ENCODE measurements at regions not wholly inside any gene's neighbourhood (a gene's known extent, or its start where the extent isn't known, plus 50 kb on each side); places are given as distances from the start of the nearest gene placed in this dataset.
"Not testable (repeated sequence)": the region's sequence is repeated elsewhere in the genome, so short reads cannot be mapped to it uniquely, and the experiment has no call there.

DNA sequence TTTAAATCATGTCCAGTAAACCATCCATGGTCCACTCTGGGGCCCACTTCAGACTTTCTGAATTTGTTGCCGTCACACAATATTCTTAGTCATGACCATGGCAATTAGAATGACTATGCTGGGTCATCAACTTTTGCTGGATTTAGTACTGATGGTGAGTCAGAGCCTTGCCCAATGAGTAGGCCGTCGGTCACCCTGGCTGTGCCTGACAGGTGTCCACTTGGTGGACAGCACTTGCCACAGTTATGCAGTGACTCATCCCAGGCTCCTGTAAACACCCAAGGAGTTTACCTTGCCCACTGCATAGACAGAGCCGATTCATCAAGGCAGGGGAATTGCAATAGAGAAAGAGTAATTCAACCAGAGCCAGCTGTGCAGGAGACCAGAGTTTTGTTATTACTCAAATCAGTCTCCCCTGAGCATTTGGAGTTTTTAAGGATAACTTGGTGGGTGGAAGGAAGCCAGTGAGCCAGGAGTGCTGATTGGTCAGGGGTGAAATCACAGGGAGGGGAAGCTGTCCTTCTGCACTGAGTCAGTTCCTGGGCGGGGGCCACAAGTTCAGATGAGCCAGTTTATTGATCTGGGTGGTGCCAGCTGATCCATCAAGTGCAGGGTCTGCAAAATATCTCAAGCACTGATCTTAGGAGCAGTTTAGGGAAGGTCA, 333.8 kb downstream of the PTPRU start:
- DNase-seq, result no peak

DNA sequence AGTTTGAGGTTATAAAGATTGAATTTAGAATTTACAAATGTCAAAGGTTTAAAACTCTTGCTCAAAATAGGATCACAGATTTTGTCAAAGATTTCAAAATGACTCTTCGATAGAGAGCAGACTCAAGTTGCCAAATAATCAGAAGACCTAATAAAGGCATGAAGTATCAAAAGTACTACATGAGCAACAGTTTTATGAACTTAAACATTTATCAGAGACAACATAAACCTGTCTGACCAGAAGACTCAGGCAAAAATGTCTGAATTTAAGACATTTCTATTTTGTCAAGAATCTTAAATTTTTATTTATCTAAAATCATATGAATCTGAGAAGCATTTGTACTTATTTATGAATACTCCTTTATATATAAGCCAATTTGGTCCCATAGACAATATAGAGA, 330.9 kb downstream of the PTPRU start:
- DNase-seq, result no peak

DNA sequence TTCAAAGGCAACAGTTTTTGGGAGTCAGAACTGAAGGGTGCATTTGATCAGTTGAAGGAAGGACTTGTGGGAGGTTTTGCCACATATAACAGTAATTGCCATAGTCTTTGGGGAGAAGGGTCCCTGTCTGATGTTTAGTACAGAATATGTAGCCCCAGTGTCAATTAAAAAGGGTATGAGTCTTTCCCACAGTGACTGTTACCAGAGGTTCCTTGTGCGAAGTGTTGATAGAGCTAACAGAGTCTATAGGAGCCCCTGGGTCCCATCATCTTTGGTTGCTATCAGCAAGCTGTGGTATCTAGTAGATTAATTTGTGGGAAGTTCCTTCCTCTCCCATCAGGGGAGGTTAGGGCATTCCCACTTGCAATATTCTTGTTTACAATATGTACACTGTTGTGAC, 329.2 kb downstream of the PTPRU start:
- DNase-seq, result no peak

DNA sequence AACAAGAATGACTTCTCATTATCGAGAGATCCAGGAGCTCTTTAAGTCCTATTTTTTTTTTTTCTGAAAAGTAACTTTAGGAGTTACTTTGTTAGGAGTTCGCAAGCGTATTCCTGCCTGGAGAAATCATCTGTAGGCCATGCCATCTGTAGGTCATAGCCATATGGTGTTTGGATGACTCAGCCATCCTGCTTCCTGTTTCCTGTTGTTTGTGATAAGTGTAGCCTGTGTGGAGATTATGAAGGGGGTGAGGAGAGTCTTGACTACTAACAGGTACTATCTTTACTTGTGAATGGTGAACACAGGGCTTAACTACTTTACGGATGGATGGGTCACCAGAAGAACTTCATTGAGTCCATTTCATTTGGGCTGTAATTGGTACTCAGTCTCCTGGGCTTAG, 327.2 kb downstream of the PTPRU start:
- DNase-seq, result no peak

DNA sequence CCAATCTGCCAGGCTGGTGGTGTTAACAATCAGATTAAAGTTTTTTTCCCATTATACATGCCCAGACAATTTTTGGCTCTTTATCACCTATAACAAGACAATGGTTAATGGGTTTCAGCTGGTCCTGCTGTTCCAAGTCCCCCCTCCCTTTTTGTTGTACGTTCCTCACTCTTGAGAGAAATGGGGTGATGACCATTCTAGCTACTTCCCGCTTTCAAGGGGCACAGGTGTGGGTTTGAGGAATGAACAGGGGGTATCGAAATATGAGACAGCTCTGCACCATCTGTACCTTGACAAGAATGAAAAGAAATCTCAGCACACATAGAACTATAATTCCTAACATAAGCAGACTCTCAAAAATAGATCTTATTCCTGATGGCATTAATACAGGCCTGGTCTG, 326.8 kb downstream of the PTPRU start:
- no peak for DNase-seq

DNA sequence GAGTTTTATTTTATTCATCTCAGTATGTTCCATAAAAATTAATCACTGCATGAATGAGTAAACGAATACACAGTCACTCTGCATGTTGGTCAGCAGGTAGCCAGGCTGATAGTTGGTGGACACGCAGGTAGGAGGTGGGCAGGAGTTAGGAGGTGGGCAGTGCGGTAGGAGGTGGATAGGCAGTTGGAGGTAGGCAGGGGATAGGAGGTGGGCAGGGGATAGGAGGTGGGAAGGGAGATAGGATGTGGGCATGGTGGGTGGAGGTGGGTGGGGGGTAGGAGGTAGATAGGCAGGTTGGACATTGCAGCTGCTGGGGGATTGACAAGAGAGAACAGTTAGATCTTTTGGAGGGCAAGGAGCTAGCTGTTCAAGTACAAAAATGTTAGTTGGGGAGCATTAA, 322.7 kb downstream of the PTPRU start:
- no peak for DNase-seq

DNA sequence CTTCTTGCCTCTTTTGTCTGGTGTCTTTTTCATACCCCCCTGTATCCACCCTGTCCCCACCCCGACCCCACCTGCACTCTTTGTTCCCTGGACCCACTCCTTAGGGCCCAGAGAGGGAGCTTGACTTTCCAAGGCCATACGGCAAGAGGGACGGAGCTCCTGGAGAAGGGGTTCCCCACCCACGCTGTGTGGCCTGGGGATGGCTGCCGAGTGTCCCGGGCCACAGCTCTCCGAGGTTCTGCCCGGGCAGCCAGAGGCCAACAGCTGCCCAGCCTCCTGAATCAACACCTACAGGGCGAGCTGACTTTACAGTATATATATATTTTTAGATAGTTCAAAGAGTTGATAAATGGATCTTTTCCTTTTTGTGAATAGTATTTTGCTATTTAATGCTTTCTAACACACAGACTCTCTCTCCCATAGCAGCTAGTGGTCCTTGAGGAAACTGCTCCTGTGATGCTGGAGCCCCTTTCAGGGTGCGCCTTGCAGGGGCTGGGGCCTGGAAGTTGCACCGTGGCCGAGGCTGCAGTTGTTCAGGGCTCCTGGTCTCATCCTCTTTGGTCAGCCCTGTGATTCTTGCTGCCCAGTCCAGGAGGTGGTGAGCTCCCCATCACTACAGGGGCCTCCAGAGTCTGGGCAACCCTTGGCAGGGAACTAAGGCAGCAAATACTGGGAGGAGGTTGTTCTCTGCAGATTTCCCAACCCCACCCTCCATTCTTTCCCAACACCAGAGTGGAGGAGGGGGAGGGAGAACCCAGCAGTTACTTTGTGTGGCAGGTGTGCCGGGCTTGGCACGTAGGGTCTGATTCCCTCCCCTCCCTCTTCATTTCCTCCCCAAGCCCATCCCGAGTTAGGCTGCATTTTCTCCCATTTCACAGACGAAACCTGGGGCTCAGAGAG, 321.6 kb downstream of the PTPRU start:
- no peak for DNase-seq

DNA sequence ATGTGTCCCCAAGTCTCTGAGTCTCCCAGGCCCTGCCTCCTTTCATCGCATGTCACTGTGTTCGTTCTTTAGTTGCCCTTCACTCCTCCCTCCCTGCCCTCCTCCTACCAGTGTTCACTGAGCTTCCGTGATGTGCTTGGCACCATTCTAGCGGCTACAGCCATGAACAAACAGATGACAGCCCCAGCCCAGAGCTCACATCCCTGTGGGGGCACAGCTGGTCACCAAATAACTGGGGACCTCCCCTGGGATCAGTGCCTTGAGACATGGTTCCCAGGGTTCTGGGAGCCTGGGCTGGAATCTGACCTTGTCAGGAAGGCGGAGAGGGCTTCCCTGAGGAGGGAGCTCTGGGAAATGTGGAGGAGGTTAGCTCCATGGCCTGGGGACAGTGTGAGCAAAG, 320.7 kb downstream of the PTPRU start:
- no peak for DNase-seq

DNA sequence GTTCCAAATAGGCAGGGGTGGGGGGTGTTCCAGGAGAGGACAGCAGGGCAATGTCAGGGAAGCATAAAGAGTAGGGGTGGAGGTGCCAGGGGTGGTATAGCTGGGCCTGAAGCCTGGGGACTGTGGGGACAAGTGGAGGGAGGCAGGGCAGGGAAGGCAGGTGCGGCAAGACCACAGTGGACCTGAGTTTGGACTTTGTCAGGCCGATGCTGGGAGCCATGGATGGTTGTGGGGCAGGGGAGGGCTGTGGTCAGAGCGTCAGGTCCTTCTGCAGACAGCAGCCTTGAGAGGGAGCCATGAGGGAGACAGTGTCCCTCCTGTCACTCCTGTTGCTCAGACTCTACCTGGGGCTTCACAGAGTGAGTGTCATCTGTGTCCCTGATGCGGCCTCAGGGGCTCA, 320.3 kb downstream of the PTPRU start:
- DNase-seq, result no peak

DNA sequence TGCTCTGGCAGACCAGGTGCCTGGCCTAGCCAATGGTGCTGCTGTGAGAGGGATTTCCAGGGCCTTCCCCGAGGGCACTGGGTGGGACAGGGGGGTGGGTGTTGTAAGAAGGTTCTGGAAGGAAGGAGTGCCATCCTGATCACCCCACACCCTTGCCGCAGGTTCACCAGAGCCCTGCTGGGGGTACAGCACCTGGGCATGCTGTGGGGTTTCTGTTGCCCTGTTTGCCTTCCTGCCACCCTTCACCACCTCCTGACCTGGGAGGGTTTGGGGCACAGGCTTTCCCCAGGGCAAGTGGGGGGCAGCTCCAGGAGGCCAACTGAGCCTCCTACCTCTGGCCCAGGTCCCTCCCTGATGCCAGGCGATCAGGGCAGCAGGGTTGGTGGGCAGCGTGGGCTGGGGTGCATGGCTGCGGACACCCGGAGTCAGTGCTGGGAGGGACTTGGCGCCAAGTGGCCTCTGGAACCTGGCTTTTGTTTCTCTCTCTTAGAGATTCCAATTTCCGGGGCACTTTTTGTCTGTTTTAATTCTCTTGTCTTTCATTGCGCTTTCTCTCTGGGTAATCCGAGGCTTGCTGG, 318.8 kb downstream of the PTPRU start:
- no peak for DNase-seq

DNA sequence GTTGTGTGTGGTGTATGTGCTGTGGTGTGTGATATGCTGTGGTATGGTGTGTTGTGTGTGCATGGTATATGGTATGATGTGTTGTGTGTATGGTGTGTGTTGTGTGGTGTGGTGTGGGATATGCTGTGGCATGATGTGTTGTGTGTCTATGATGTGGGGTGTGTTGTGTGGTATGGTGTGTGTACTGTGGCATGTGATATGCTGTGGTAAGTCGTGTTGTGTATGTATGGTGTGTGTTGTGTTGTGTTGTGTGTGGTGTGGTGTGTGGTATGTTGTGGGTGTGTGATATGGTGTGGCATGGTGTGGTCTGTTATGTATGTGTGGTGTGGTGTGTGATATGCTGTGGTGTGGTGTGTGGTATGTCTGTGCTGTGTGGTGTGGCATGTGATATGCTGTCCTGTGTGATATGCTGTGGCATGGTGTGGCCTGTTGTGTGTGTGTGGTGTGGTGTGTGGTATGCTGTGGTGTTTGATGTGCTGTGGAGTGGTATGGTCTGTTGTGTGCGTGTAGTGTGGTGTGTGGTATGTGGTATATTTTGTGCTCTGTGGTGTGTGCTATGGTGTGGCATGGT, 318.0 kb downstream of the PTPRU start:
- DNase-seq, result no peak

DNA sequence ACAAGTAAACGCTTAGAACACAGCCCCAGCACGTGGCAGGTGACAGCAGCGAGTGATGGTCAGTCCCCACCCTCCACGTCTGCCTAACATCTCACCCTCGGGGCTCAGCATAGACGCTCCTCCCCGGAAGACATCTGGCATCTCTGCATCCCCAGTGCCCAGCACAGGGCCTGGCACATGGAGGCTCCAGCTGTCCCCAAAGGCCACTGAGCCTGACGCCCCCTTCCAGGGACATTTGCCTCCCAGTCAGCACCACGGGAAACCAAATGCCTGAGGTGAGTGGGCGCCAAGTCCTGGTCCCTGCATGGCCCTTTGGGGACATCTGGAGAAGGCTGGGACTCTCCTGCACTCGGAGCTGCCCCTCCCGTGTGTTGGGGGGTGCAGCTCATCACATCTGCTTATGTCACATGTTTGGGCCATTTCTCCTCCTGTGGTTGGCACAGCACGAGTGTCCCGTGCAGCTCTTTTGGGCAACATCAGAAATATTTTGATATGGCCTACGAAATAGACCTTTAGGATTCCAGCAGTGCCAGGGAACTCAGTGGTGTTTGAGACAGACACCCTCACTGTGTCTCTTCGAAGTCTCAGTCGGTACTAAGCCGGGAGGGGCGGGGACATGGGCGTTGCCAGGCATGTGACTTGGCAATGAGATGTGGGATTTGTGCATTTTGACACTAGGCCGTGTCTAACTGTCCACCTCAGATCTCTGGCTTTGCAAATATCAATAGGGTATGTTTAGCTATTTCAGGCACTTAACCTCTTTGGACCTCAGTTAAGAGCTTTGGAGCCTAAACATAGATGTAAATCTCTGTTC, 315.0 kb downstream of the PTPRU start:
- DNase-seq, result no peak

DNA sequence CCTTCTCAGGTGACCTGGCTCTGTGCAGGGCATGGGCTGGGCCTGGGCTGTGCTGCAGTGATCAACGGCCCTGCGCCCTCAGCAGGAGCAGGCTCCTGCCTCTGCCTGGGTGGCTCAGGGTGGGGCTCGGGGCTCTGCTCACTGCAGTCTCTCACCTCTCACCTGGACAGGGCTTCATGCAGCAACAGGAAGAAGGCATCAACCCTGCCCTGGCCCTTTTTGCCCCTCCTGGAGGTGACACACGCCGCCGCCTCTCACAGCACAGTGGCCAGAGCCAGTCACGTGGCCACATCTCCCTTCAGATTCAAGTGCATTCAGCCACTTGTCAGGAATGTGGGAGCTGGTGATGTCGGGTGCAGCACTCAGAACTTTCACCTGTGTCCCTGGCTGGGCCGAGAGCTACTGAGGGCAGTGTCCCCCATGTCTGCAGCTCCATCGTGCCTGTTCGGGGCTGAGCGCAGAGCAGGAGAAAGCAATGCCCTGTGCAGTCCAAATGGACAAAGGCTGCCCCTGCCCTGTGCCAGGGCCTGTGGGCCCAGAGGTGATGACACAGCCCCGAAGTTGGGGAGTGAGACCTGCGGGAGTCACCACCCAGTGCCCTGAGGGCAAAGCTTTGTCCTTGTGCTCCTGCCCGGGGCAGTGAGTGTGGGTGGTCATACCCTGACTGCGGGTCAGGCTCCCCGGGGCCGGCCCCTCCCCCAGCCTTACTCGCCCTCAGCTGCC, 314.0 kb downstream of the PTPRU start:
- peak in 1 of 2 donors; percentile 12 for DNase-seq

DNA sequence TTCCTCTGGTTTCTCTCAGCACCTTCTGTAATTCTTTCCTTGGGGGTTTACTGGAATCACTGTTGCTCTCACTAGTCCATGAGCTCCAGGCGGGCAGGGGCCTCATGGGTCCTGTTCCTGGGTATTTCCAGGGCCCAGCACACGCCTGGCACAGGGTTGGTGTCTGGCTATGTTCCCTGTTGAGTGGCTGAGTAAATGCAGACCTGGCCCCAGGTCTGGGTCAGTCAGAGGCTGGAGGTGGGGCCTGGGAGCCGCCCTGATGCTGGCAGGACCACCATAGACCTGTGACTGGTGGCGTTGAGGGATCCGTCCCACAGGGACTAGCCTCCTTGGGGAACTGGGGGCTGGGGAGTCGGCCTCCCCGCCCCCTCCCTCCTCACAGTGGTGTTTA, 313.4 kb downstream of the PTPRU start:
- DNase-seq, result not testable (repeated sequence)

DNA sequence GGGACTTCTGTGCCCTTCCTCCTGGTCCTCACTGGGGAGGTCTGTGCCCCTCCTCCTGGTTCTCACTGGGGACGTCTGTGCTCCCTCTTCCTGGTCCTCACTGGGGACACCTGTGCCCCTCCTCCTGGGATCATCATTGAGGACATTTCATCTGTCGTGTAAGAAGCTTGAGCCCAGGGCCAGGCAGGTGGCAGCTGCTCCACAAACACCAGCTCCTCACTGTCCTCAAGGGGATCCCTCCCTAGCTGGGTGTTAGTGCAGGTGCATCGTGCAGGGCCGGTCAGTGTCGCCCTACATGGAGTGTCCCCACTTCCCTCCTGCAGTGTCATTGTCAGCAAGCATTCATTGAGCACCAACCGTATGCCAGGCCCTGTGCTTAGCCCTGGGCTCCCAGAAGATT, 312.7 kb downstream of the PTPRU start:
- DNase-seq, result no peak

DNA sequence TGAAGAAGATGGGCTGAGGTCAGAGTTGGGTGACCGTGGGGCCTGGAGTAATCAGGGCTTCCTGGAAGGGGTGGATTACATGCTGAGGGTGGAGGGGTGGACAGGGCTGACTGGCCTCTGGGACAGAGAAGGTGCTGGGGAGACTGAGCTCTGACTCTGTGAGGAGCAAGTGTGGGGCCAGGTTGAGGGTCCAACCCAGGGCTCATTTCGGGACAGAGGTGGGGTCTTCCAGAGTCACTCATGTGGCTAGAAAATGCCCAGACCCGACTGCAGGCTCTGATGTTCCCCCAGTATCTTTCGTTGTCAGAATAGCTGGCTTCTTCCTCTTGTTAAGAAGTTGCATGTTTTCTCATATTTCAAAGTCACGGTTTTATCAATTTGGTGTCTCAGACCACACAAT, 311.8 kb downstream of the PTPRU start:
- DNase-seq, result no peak

DNA sequence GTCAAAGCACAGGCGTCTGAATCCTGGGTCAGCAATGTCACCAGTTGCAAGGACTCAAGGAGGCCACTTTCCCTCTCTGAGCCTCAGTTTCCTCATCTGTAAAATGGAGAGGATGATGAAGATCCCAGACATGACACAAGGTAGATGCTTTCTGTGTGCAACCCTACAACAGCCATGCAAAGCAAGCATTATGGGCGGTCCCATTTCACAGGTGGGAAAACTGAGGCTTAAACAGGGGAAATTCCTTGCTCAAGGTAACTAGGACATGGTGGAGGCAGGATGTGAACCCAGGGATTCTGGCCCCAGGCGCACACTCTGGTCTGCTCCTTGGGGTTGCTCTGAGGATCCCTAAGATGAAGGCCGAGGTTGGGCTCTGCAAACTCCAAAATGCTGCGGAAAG, 311.0 kb downstream of the PTPRU start:
- DNase-seq, result no peak

DNA sequence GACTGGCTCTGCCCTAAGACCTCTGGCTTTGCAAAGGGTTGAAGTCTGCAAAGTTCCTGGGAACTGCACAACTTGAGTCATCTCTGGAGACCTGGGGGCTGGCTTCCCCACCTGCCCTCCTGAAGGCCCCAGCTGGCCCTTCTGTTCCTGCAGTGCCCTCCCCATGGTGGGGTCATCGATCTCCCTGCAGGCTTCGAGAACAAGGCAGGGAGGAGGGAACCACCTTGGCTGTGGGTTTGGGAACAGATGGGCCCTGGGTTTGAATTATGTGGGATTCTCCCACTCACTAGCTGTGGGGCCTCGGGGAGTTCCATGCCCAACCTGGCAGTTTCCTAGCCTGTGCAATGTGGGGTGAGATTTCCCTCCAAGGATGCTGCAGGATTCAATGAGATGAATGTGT, 310.2 kb downstream of the PTPRU start:
- DNase-seq, result no peak

DNA sequence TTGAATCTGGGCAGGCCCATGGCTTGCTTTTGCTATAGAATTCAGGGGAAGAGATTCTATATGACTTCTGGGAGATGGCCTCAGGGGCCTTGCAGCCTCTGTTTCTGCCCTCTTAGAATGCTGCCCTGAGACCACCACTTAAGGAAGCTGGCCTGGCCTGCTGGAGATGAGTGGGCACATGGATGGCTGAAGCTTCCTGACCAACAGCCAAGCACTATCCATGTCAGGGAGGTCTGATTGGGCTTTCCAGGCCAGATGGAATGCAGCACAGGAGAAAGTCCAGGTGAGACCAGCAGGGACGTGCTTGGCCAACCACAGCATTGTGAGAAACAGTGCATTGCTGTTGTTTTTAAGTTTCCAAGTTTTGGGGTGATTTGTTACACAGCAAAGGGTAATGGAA, 308.1 kb downstream of the PTPRU start:
- DNase-seq, result no peak

DNA sequence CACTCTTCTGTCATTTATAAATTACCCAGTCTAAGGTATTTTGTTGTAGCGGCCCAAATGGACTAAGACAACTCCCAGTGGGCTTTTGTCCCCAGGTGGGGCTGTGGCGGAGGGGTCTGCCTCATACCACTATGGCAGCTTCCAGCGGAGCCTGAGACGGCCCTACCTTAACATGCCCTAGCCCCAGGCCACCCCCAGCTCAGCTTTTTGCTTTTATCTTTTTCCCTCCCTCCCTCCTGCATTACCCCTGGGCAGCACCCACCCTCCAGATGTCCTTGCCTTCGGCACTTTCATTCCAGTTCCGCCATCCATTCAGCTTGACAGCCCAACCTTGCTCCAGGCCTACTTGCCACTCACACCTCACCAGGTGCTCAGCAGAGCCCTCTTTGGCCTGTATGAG, 307.3 kb downstream of the PTPRU start:
- DNase-seq, result no peak

DNA sequence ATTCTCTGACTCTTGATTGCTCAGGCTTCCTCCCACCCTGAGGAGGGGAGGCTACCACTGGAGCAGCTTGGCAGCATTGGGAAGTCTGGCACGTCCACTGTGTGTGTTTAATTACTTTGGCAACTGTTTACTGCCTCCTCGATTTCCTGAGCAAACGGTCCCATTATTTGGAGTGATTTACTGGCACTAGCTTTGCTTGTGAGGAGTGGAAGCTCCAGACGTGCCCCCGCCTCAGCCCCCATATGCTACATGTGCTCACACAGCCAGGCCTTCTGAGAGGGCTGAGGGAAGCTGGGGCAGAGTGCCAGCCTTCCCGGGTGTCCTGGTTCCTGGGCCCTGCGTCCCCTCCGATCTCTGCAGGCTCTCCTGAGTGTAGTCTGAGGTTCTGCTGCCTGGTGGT, 306.2 kb downstream of the PTPRU start:
- no peak for DNase-seq

Data from right lung (tissue), 2 donors.